ENCODE measurements at regions not wholly inside any gene's neighbourhood (a gene's known extent, or its start where the extent isn't known, plus 50 kb on each side); places are given as distances from the start of the nearest gene placed in this dataset.

GRCh38 chr4:97317671-97318070 lies 825.6 kb downstream of the STPG2 start:
- no peak for TF ChIP-seq CTCF (conservative IDR thresholded peaks at IDR 0.05)
- TF ChIP-seq ZFX (IDR thresholded peaks at IDR 0.05) = no peak
